SK-N-SH treated with all-trans-retinoic acid at 6 μM for 48 hours (cell line): ENCODE measurements at regions not wholly inside any gene's neighbourhood (a gene's known extent, or its start where the extent isn't known, plus 50 kb on each side); places are given as distances from the start of the nearest gene placed in this dataset.

Experiments used
- ATAC-seq: fragments of 200-7000 bp; cut with Tn5 transposase; 3 replicates; pipeline ENCODE4 v1.9.1; 2020; ENCODE audit warnings: mild to moderate bottlenecking, moderate library complexity
- ARNTL ChIP-seq: fragments of 450-650 bp; formaldehyde crosslinking; IDR thresholded peaks from 2 replicates; pipeline ENCODE4 v1.5.0; 2020; ENCODE audit warnings: low read depth, mild to moderate bottlenecking, moderate library complexity, borderline replicate concordance
- BACH2 ChIP-seq: fragments of 250-450 bp; sonication (Bioruptor Pico); IDR thresholded peaks from 2 replicates; pipeline ENCODE4 v1.9.0; 2021; ENCODE audit warnings: mild to moderate bottlenecking, borderline replicate concordance
- CSDC2 ChIP-seq: fragments of 250-450 bp; sonication (Bioruptor Pico); IDR thresholded peaks from 2 replicates; pipeline ENCODE4 v1.5.0; 2020; ENCODE audit warnings: mild to moderate bottlenecking, moderate library complexity
- ESRRG ChIP-seq: fragments of 250-450 bp; sonication (Bioruptor Pico); IDR thresholded peaks from 2 replicates; pipeline ENCODE4 v1.6.1; 2021; ENCODE audit warnings: mild to moderate bottlenecking
- GLIS3 ChIP-seq: fragments of 250-450 bp; sonication (Bioruptor Pico); IDR thresholded peaks from 2 replicates; pipeline ENCODE4 v1.5.0; 2020; ENCODE audit warnings: mild to moderate bottlenecking, moderate library complexity
- ISL1 ChIP-seq: fragments of 250-450 bp; sonication (Bioruptor Pico); IDR thresholded peaks from 2 replicates; pipeline ENCODE4 v2.1.2; 2022; ENCODE audit warnings: mild to moderate bottlenecking, moderate library complexity
- OSR1 ChIP-seq: fragments of 250-450 bp; sonication (Bioruptor Pico); IDR thresholded peaks from 2 replicates; pipeline ENCODE4 v1.8.0; 2022; ENCODE audit warnings: moderate library complexity, mild to moderate bottlenecking, inconsistent platforms
- POU6F1 ChIP-seq: fragments of 250-450 bp; sonication (Bioruptor Pico); IDR thresholded peaks from 2 replicates; pipeline ENCODE4 v1.8.0; 2021; ENCODE audit warnings: low read depth, mild to moderate bottlenecking, moderate library complexity, borderline replicate concordance
- PPARA ChIP-seq: fragments of 250-450 bp; sonication (Bioruptor Pico); IDR thresholded peaks from 2 replicates; pipeline ENCODE4 v1.5.0; 2020; ENCODE audit warnings: mild to moderate bottlenecking, borderline replicate concordance
- RARB ChIP-seq: fragments of 250-450 bp; sonication (Bioruptor Pico); IDR thresholded peaks from 2 replicates; pipeline ENCODE4 v1.8.0; 2021; ENCODE audit warnings: mild to moderate bottlenecking, moderate library complexity
- SNAI2 ChIP-seq: fragments of 250-450 bp; sonication (Bioruptor Pico); IDR thresholded peaks from 2 replicates; pipeline ENCODE4 v1.5.0; 2020; ENCODE audit warnings: mild to moderate bottlenecking, moderate library complexity
- TCF4 ChIP-seq: fragments of 250-450 bp; sonication (Bioruptor Pico); IDR thresholded peaks from 2 replicates; pipeline ENCODE4 v1.8.0; 2021; ENCODE audit warnings: mild to moderate bottlenecking, moderate library complexity, borderline replicate concordance
- TOX ChIP-seq: fragments of 250-450 bp; sonication (Bioruptor Pico); IDR thresholded peaks from 2 replicates; pipeline ENCODE4 v1.8.0; 2021; ENCODE audit warnings: mild to moderate bottlenecking, moderate library complexity, borderline replicate concordance
- TSHZ2 ChIP-seq: fragments of 250-450 bp; sonication (Bioruptor Pico); IDR thresholded peaks from 2 replicates; pipeline ENCODE4 v1.5.0; 2020; ENCODE audit warnings: mild to moderate bottlenecking, moderate library complexity
- ZC3H10 ChIP-seq: fragments of 250-450 bp; sonication (Bioruptor Pico); IDR thresholded peaks from 2 replicates; pipeline ENCODE4 v1.5.1; 2021; ENCODE audit warnings: mild to moderate bottlenecking, moderate library complexity
- ZFP3 ChIP-seq: fragments of 250-450 bp; sonication (Bioruptor Pico); IDR thresholded peaks from 2 replicates; pipeline ENCODE4 v1.5.0; 2020; ENCODE audit warnings: mild to moderate bottlenecking, moderate library complexity
- ZNF565 ChIP-seq: fragments of 450-650 bp; formaldehyde crosslinking; conservative IDR thresholded peaks from 2 replicates; pipeline ENCODE4 v1.5.0; 2020; ENCODE audit warnings: low read depth, mild to moderate bottlenecking, moderate library complexity
- ZNF70 ChIP-seq: fragments of 450-650 bp; formaldehyde crosslinking; IDR thresholded peaks from 2 replicates; pipeline ENCODE4 v1.5.0; 2020; ENCODE audit warnings: mild to moderate bottlenecking, moderate library complexity
- ZNF8 ChIP-seq: fragments of 450-650 bp; formaldehyde crosslinking; IDR thresholded peaks from 2 replicates; pipeline ENCODE4 v1.5.0; 2020; ENCODE audit warnings: mild to moderate bottlenecking, moderate library complexity
- TF ChIP-seq, protein P1 (sequence below): fragments of 250-450 bp; sonication (Bioruptor Pico); IDR thresholded peaks from 2 replicates; pipeline ENCODE4 v1.5.1; 2021; ENCODE audit warnings: mild to moderate bottlenecking, moderate library complexity
- TF ChIP-seq, protein P2 (sequence below): fragments of 250-450 bp; sonication (Bioruptor Pico); IDR thresholded peaks from 2 replicates; pipeline ENCODE4 v1.5.1; 2020; ENCODE audit warnings: low read depth, mild to moderate bottlenecking, moderate library complexity

- no peak for ATAC-seq
- TF ChIP-seq TCF4 (CRISPR knock-in tag): no peak
- no peak for TF ChIP-seq SNAI2 (CRISPR knock-in tag)
- TF ChIP-seq CSDC2 (CRISPR knock-in tag): no peak
- no peak for TF ChIP-seq RARB
- TF ChIP-seq ISL1 (CRISPR knock-in tag): no peak
- TF ChIP-seq, protein P1, sequence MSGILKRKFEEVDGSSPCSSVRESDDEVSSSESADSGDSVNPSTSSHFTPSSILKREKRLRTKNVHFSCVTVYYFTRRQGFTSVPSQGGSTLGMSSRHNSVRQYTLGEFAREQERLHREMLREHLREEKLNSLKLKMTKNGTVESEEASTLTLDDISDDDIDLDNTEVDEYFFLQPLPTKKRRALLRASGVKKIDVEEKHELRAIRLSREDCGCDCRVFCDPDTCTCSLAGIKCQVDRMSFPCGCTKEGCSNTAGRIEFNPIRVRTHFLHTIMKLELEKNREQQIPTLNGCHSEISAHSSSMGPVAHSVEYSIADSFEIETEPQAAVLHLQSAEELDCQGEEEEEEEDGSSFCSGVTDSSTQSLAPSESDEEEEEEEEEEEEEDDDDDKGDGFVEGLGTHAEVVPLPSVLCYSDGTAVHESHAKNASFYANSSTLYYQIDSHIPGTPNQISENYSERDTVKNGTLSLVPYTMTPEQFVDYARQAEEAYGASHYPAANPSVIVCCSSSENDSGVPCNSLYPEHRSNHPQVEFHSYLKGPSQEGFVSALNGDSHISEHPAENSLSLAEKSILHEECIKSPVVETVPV (CRISPR knock-in tag): no peak
- no peak for TF ChIP-seq TSHZ2 (CRISPR knock-in tag)
- no peak for TF ChIP-seq ZFP3 (CRISPR knock-in tag)
- no peak for TF ChIP-seq BACH2 (CRISPR knock-in tag)
- TF ChIP-seq GLIS3 (CRISPR knock-in tag): no peak
- TF ChIP-seq ARNTL (CRISPR knock-in tag): no peak
- no peak for TF ChIP-seq OSR1 (CRISPR knock-in tag)
- TF ChIP-seq, protein P2, sequence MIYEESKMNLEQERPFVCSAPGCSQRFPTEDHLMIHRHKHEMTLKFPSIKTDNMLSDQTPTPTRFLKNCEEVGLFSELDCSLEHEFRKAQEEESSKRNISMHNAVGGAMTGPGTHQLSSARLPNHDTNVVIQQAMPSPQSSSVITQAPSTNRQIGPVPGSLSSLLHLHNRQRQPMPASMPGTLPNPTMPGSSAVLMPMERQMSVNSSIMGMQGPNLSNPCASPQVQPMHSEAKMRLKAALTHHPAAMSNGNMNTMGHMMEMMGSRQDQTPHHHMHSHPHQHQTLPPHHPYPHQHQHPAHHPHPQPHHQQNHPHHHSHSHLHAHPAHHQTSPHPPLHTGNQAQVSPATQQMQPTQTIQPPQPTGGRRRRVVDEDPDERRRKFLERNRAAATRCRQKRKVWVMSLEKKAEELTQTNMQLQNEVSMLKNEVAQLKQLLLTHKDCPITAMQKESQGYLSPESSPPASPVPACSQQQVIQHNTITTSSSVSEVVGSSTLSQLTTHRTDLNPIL (CRISPR knock-in tag): no peak
- TF ChIP-seq, all 23 proteins: peak for 0
These were observed 526.0 kb downstream of the MID1IP1 start for GRCh38 chrX:39327255-39327654.

- no peak for TF ChIP-seq SNAI2 (CRISPR knock-in tag)
- TF ChIP-seq ZNF8: no peak
- TF ChIP-seq CSDC2 (CRISPR knock-in tag): no peak
- TF ChIP-seq BACH2 (CRISPR knock-in tag): no peak
- no peak for TF ChIP-seq PPARA (CRISPR knock-in tag)
- TF ChIP-seq ZNF565 (CRISPR knock-in tag): no peak
- no peak for ATAC-seq
These were observed 526.4 kb downstream of the MID1IP1 start for GRCh38 chrX:39327705-39328104.

DNA sequence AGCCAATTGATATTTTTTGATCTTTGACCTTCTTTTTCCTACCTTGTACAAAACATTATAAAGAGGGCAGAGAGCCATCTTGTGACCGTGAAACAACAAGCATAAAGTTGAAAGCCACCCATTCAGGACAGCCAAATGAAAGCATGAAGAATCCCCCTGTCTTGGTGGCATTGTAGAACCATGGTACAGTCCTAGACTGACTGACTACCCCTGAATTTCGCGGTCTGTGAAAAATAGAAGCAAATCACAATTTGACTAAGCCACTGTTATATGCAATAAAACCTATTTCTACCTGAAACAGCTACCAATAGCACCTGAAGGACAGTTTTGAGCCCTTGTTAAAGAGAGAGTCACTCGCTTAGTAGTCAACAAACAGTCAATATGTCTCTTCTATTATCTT, 527.4 kb downstream of the MID1IP1 start:
- TF ChIP-seq POU6F1 (CRISPR knock-in tag): no peak
- no peak for TF ChIP-seq ZNF565 (CRISPR knock-in tag)
- no peak for TF ChIP-seq GLIS3 (CRISPR knock-in tag)
- no peak for TF ChIP-seq SNAI2 (CRISPR knock-in tag)
- TF ChIP-seq ZFP3 (CRISPR knock-in tag): no peak
- no peak for TF ChIP-seq TCF4 (CRISPR knock-in tag)
- TF ChIP-seq CSDC2 (CRISPR knock-in tag): no peak
- no peak for TF ChIP-seq TOX
- TF ChIP-seq ARNTL (CRISPR knock-in tag): no peak
- no peak for TF ChIP-seq PPARA (CRISPR knock-in tag)
- no peak for TF ChIP-seq BACH2 (CRISPR knock-in tag)
- TF ChIP-seq ESRRG (CRISPR knock-in tag): no peak
- no peak for TF ChIP-seq TSHZ2 (CRISPR knock-in tag)
- no peak for TF ChIP-seq ZNF8
- no peak for TF ChIP-seq ISL1 (CRISPR knock-in tag)
- TF ChIP-seq ZNF70 (CRISPR knock-in tag): no peak
- TF ChIP-seq, protein P2 (CRISPR knock-in tag): no peak
- TF ChIP-seq ZC3H10 (CRISPR knock-in tag): no peak
- ATAC-seq: no peak
